ENCODE measurements at regions not wholly inside any gene's neighbourhood (a gene's known extent, or its start where the extent isn't known, plus 50 kb on each side); places are given as distances from the start of the nearest gene placed in this dataset.

DNA sequence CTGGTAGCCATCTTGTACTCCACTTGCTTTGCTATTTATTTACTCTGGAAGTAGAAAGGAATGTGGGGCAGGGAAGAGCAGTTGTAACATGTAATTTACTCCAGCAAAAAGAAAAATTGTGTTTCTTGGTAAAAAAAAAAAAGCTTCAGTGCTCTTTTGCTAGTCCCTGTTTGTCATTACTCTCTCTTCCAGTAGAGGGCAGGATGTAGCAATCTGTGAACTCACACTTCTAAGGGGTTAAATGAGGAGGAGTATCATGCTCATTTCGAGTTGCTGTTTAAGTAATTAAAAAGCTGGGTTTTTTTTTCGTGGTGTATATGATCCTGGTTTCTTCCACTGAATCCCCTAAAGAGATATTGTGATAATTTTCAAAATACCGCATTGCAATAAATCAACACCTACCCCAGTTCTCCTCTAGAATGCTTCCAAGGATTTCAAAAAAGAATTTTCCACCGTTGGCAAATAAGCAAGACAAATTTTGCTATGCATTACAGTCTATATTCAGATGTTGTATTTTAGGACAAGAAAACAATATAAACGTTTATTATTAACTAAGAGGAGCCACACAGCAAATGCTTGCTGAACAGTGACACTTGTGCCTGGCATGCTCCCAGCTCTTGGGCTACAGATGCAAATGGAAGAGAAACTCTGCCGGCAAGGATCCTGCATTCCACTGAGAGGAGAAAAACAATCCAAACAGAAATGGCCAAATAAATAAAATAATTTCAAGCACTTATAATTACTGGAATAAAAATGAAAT, 261.6 kb downstream of the ASXL3 start:
- TF ChIP-seq ZNF248 (tag by site-specific recombination; IDR thresholded peaks at IDR 0.05) (no peak), ZNF660 (tag by site-specific recombination; IDR thresholded peaks at IDR 0.05) (0 out of 2 replicates have a peak, but pooled peaks have one; percentile 49), WT1 (tag by site-specific recombination; IDR thresholded peaks at IDR 0.05) (no peak), ZBTB7A (tag by site-specific recombination; IDR thresholded peaks at IDR 0.05; ENCODE audit: low read depth) (no peak), ZNF292 (tag by site-specific recombination; IDR thresholded peaks at IDR 0.05; ENCODE audit: borderline replicate concordance, low read depth) (no peak), ZNF514 (tag by site-specific recombination; IDR thresholded peaks at IDR 0.05) (no peak)
- TF ChIP-seq, protein P1, sequence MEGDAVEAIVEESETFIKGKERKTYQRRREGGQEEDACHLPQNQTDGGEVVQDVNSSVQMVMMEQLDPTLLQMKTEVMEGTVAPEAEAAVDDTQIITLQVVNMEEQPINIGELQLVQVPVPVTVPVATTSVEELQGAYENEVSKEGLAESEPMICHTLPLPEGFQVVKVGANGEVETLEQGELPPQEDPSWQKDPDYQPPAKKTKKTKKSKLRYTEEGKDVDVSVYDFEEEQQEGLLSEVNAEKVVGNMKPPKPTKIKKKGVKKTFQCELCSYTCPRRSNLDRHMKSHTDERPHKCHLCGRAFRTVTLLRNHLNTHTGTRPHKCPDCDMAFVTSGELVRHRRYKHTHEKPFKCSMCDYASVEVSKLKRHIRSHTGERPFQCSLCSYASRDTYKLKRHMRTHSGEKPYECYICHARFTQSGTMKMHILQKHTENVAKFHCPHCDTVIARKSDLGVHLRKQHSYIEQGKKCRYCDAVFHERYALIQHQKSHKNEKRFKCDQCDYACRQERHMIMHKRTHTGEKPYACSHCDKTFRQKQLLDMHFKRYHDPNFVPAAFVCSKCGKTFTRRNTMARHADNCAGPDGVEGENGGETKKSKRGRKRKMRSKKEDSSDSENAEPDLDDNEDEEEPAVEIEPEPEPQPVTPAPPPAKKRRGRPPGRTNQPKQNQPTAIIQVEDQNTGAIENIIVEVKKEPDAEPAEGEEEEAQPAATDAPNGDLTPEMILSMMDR (tag by site-specific recombination; IDR thresholded peaks at IDR 0.05), result peak; percentile 65
- TF ChIP-seq, protein P2, sequence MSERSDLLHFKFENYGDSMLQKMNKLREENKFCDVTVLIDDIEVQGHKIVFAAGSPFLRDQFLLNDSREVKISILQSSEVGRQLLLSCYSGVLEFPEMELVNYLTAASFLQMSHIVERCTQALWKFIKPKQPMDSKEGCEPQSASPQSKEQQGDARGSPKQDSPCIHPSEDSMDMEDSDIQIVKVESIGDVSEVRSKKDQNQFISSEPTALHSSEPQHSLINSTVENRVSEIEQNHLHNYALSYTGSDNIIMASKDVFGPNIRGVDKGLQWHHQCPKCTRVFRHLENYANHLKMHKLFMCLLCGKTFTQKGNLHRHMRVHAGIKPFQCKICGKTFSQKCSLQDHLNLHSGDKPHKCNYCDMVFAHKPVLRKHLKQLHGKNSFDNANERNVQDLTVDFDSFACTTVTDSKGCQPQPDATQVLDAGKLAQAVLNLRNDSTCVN (tag by site-specific recombination; optimal IDR thresholded peaks at IDR 0.05), result no peak
- TF ChIP-seq, protein P3, sequence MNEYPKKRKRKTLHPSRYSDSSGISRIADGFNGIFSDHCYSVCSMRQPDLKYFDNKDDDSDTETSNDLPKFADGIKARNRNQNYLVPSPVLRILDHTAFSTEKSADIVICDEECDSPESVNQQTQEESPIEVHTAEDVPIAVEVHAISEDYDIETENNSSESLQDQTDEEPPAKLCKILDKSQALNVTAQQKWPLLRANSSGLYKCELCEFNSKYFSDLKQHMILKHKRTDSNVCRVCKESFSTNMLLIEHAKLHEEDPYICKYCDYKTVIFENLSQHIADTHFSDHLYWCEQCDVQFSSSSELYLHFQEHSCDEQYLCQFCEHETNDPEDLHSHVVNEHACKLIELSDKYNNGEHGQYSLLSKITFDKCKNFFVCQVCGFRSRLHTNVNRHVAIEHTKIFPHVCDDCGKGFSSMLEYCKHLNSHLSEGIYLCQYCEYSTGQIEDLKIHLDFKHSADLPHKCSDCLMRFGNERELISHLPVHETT (tag by site-specific recombination; IDR thresholded peaks at IDR 0.05), result no peak
- TF ChIP-seq, protein P4, sequence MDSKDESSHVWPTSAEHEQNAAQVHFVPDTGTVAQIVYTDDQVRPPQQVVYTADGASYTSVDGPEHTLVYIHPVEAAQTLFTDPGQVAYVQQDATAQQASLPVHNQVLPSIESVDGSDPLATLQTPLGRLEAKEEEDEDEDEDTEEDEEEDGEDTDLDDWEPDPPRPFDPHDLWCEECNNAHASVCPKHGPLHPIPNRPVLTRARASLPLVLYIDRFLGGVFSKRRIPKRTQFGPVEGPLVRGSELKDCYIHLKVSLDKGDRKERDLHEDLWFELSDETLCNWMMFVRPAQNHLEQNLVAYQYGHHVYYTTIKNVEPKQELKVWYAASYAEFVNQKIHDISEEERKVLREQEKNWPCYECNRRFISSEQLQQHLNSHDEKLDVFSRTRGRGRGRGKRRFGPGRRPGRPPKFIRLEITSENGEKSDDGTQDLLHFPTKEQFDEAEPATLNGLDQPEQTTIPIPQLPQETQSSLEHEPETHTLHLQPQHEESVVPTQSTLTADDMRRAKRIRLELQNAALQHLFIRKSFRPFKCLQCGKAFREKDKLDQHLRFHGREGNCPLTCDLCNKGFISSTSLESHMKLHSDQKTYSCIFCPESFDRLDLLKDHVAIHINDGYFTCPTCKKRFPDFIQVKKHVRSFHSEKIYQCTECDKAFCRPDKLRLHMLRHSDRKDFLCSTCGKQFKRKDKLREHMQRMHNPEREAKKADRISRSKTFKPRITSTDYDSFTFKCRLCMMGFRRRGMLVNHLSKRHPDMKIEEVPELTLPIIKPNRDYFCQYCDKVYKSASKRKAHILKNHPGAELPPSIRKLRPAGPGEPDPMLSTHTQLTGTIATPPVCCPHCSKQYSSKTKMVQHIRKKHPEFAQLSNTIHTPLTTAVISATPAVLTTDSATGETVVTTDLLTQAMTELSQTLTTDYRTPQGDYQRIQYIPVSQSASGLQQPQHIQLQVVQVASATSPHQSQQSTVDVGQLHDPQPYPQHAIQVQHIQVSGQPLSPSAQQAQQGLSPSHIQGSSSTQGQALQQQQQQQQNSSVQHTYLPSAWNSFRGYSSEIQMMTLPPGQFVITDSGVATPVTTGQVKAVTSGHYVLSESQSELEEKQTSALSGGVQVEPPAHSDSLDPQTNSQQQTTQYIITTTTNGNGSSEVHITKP (tag by site-specific recombination; IDR thresholded peaks at IDR 0.05), result no peak
- TF ChIP-seq, protein P5, sequence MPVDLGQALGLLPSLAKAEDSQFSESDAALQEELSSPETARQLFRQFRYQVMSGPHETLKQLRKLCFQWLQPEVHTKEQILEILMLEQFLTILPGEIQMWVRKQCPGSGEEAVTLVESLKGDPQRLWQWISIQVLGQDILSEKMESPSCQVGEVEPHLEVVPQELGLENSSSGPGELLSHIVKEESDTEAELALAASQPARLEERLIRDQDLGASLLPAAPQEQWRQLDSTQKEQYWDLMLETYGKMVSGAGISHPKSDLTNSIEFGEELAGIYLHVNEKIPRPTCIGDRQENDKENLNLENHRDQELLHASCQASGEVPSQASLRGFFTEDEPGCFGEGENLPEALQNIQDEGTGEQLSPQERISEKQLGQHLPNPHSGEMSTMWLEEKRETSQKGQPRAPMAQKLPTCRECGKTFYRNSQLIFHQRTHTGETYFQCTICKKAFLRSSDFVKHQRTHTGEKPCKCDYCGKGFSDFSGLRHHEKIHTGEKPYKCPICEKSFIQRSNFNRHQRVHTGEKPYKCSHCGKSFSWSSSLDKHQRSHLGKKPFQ (tag by site-specific recombination; IDR thresholded peaks at IDR 0.05), result 0 out of 2 replicates have a peak, but pooled peaks have one; percentile 16

All from HEK293 (cell line).